Lower leg skin (tissue), 3 donors: ENCODE measurements at regions not wholly inside any gene's neighbourhood (a gene's known extent, or its start where the extent isn't known, plus 50 kb on each side); places are given as distances from the start of the nearest gene placed in this dataset.

Experiments
- CTCF ChIP-seq, 3 donors: fragments of 450-650 bp; IDR thresholded peaks; one replicate each; pipeline ENCODE4 v1.5.1; 2016; ENCODE audit warnings: antibody characterized with exemption in 3 of 3, mild to moderate bottlenecking in 3 of 3, moderate library complexity in 2 of 3
- POLR2A ChIP-seq, 2 donors: fragments of 450-650 bp; IDR thresholded peaks; one replicate each; pipeline ENCODE4 v1.6.1; 2016 to 2017; ENCODE audit warnings: antibody characterized with exemption in 2 of 2, mild to moderate bottlenecking in 1 of 2, moderate library complexity in 1 of 2

GRCh38 chr16:27618165-27618564 is 68.2 kb downstream of the KATNIP start:
- TF ChIP-seq CTCF (IDR thresholded peaks at IDR 0.05) (no peak), POLR2A (IDR thresholded peaks at IDR 0.05) (no peak)
